Epithelial cell of esophagus (primary cell): ENCODE measurements at regions not wholly inside any gene's neighbourhood (a gene's known extent, or its start where the extent isn't known, plus 50 kb on each side); places are given as distances from the start of the nearest gene placed in this dataset.

Experiments used
- DNase-seq: peaks from one replicate; pipeline ENCODE4 v3.0.0; 2010; ENCODE audit warnings: low read depth
- H3K4me3 ChIP-seq: 2 replicates; pipeline ENCODE4 v1.5.1; 2011; ENCODE audit warnings: mild to moderate bottlenecking, low read length, control low read depth
- CTCF ChIP-seq: IDR thresholded peaks from 2 replicates; pipeline ENCODE4 v1.5.1; 2011; ENCODE audit warnings: low read depth, mild to moderate bottlenecking, low read length, control low read depth, inconsistent platforms; ENCODE audit not compliant: insufficient read depth; ENCODE audit errors: missing control alignments

- no peak for DNase-seq
- TF ChIP-seq CTCF = no peak
- no peak overlapping the region for H3K4me3 ChIP-seq
Observed at GRCh38 chr10:106106114-106106513, 1058.4 kb downstream of the SORCS1 start.

- no peak overlapping the region for H3K4me3 ChIP-seq
- no peak for TF ChIP-seq CTCF
- DNase-seq = peak; percentile 1
Observed at GRCh38 chr10:106089855-106090254, 1074.7 kb downstream of the SORCS1 start.

- no peak for TF ChIP-seq CTCF
- DNase-seq = no peak
- no peak overlapping the region for H3K4me3 ChIP-seq
Observed at GRCh38 chr10:106086391-106086790, 1078.1 kb downstream of the SORCS1 start.

- no peak for TF ChIP-seq CTCF
- no peak overlapping the region for H3K4me3 ChIP-seq
- DNase-seq = no peak
Observed at GRCh38 chr10:106083572-106083971, 1080.9 kb downstream of the SORCS1 start.

GRCh38 chr10:106082865-106083264 is 1081.6 kb downstream of the SORCS1 start:
- DNase-seq = peak; percentile 27
- H3K4me3 ChIP-seq = no peak overlapping the region

GRCh38 chr10:106078895-106079576 is 1085.5 kb downstream of the SORCS1 start:
- H3K4me3 ChIP-seq = no peak overlapping the region
- peak; percentile 58 for DNase-seq
- TF ChIP-seq CTCF = no peak

More at GRCh38 chr10:106082865-106083264, 1081.6 kb downstream of the SORCS1 start:
- TF ChIP-seq CTCF = no peak

- TF ChIP-seq CTCF = no peak
- H3K4me3 ChIP-seq = no peak overlapping the region
- no peak for DNase-seq
Observed at GRCh38 chr10:106076496-106076895, 1088.0 kb downstream of the SORCS1 start.
